HEK293T (cell line): ENCODE measurements at regions not wholly inside any gene's neighbourhood (a gene's known extent, or its start where the extent isn't known, plus 50 kb on each side); places are given as distances from the start of the nearest gene placed in this dataset.

ENCODE experiments used
- ELF4 ChIP-seq: fragments of 450-650 bp; IDR thresholded peaks from 2 replicates; pipeline ENCODE4 v1.6.1; 2017; ENCODE audit warnings: antibody characterized with exemption
- FOXK2 ChIP-seq: fragments of 450-650 bp; IDR thresholded peaks from 2 replicates; pipeline ENCODE4 v1.6.1; 2016; ENCODE audit warnings: mild to moderate bottlenecking
- FOXM1 ChIP-seq: fragments of 450-650 bp; IDR thresholded peaks from 2 replicates; pipeline ENCODE4 v1.6.1; 2017; ENCODE audit warnings: mild to moderate bottlenecking, borderline replicate concordance
- HDGF ChIP-seq: fragments of 450-650 bp; IDR thresholded peaks from 2 replicates; pipeline ENCODE4 v1.6.1; 2017; ENCODE audit warnings: antibody characterized with exemption, borderline replicate concordance
- NFRKB ChIP-seq: fragments of 450-650 bp; IDR thresholded peaks from 2 replicates; pipeline ENCODE4 v1.6.1; 2016; ENCODE audit warnings: mild to moderate bottlenecking, moderate library complexity
- SP1 ChIP-seq: fragments of 450-650 bp; IDR thresholded peaks from 2 replicates; pipeline ENCODE4 v1.6.1; 2017
- TARDBP ChIP-seq: fragments of 450-650 bp; IDR thresholded peaks from 2 replicates; pipeline ENCODE4 v1.6.1; 2016

GRCh38 chr2:56100791-56101312 lies 82.9 kb upstream of the CCDC85A start:
- TF ChIP-seq HDGF (no peak), FOXM1 (no peak), ELF4 (no peak), SP1 (no peak), NFRKB (no peak), FOXK2 (no peak), TARDBP (no peak)
